ENCODE measurements at regions not wholly inside any gene's neighbourhood (a gene's known extent, or its start where the extent isn't known, plus 50 kb on each side); places are given as distances from the start of the nearest gene placed in this dataset.

- BruUV-seq (replicated peaks): no TSS peak
- Histone ChIP-seq H3K9ac (ENCODE audit: low read length) (no peak overlapping the region), H3F3A (ENCODE audit: low read length, unreplicated experiment) (no peaks in the 10 kb centered on the region), H4K20me1 (ENCODE audit: low read length) (no peaks in the 10 kb centered on the region), H3K9me3 (ENCODE audit: low read length) (no peaks in the 10 kb centered on the region), H2AFZ (ENCODE audit: low read length) (no peak overlapping the region), H3K9me2 (replicated peaks; ENCODE audit: low read length) (no peaks in the 10 kb centered on the region), H3K27me3 (ENCODE audit: low read length) (no peaks in the 10 kb centered on the region), H3K79me2 (ENCODE audit: low read length) (no peaks in the 10 kb centered on the region), H3K4me1 (ENCODE audit: insufficient read depth, low read length) (no peaks in the 10 kb centered on the region), H3K4me3 (ENCODE audit: low read length) (no peak overlapping the region), H3K4me2 (ENCODE audit: low read length) (no peak overlapping the region), H3K27ac (ENCODE audit: low read length) (no peak overlapping the region), H3K36me3 (ENCODE audit: low read depth, low read length) (no peaks in the 10 kb centered on the region)
- ChIA-PET CTCF (no interaction called here), POLR2A (ENCODE audit: unreplicated experiment) (no interaction called here)
- ATAC-seq: no peak
- no peak for DNase-seq
- intact Hi-C loops (cut with micrococcal nuclease): no loop called here
- TF ChIP-seq CTCF (conservative IDR thresholded peaks at IDR 0.05; ENCODE audit: low read depth, low read length): no peak
Observed at GRCh38 chr17:27076814-27077213, 217.1 kb upstream of the WSB1 start.

- H3K27me3 ChIP-seq (ENCODE audit: low read length): no peaks in the 10 kb centered on the region
- ChIA-PET POLR2A (ENCODE audit: unreplicated experiment) (no interaction called here), CTCF (no interaction called here)
- no peak for DNase-seq
- H4K20me1 ChIP-seq (ENCODE audit: low read length): no peaks in the 10 kb centered on the region
- no peak overlapping the region for H2AFZ ChIP-seq (ENCODE audit: low read length)
- no peak for TF ChIP-seq EZH2phosphoT487 (IDR thresholded peaks at IDR 0.05; ENCODE audit: borderline replicate concordance, low read length)
- no peak for TF ChIP-seq EZH2 (IDR thresholded peaks at IDR 0.05; ENCODE audit: low read length, unreplicated experiment)
- no peak for TF ChIP-seq CTCF (conservative IDR thresholded peaks at IDR 0.05; ENCODE audit: low read depth, low read length)
- no peaks in the 10 kb centered on the region for H3K4me1 ChIP-seq (ENCODE audit: insufficient read depth, low read length)
- H3K79me2 ChIP-seq (ENCODE audit: low read length): no peaks in the 10 kb centered on the region
- no peaks in the 10 kb centered on the region for H3F3A ChIP-seq (ENCODE audit: low read length, unreplicated experiment)
- H3K27ac ChIP-seq (ENCODE audit: low read length): no peak overlapping the region
- H3K9me2 ChIP-seq (replicated peaks; ENCODE audit: low read length): no peaks in the 10 kb centered on the region
- H3K4me2 ChIP-seq (ENCODE audit: low read length): no peak overlapping the region
- no peak overlapping the region for H3K4me3 ChIP-seq (ENCODE audit: low read length)
- H3K9ac ChIP-seq (ENCODE audit: low read length): no peak overlapping the region
- intact Hi-C loops (cut with micrococcal nuclease): no loop called here
- no TSS peak for BruUV-seq (replicated peaks)
- ATAC-seq: no peak
- H3K9me3 ChIP-seq (ENCODE audit: low read length): no peaks in the 10 kb centered on the region
- H3K36me3 ChIP-seq (ENCODE audit: low read depth, low read length): no peaks in the 10 kb centered on the region
Observed at GRCh38 chr17:27078296-27078695, 215.6 kb upstream of the WSB1 start.

- POLR2A ChIA-PET (ENCODE audit: unreplicated experiment): no interaction called here
- Histone ChIP-seq H3K4me3 (ENCODE audit: low read length) (no peak overlapping the region), H3K9me3 (ENCODE audit: low read length) (no peaks in the 10 kb centered on the region), H3K4me1 (ENCODE audit: insufficient read depth, low read length) (no peaks in the 10 kb centered on the region), H3K9me2 (replicated peaks; ENCODE audit: low read length) (no peaks in the 10 kb centered on the region), H4K20me1 (ENCODE audit: low read length) (no peaks in the 10 kb centered on the region), H3K4me2 (ENCODE audit: low read length) (no peak overlapping the region), H3K79me2 (ENCODE audit: low read length) (no peaks in the 10 kb centered on the region), H3K9ac (ENCODE audit: low read length) (no peak overlapping the region), H3K27ac (ENCODE audit: low read length) (no peak overlapping the region), H3K27me3 (ENCODE audit: low read length) (no peaks in the 10 kb centered on the region), H3K36me3 (ENCODE audit: low read depth, low read length) (no peaks in the 10 kb centered on the region), H2AFZ (ENCODE audit: low read length) (no peak overlapping the region), H3F3A (ENCODE audit: low read length, unreplicated experiment) (no peaks in the 10 kb centered on the region)
- ATAC-seq (no peak), DNase-seq (no peak)
- intact Hi-C loops (cut with micrococcal nuclease): no loop called here
- CTCF ChIA-PET: no interaction called here
- TF ChIP-seq EZH2phosphoT487 (IDR thresholded peaks at IDR 0.05; ENCODE audit: borderline replicate concordance, low read length) (no peak), CTCF (conservative IDR thresholded peaks at IDR 0.05; ENCODE audit: low read depth, low read length) (no peak), EZH2 (IDR thresholded peaks at IDR 0.05; ENCODE audit: low read length, unreplicated experiment) (no peak)
- BruUV-seq (replicated peaks): no TSS peak
Observed at GRCh38 chr17:27079660-27080059, 214.3 kb upstream of the WSB1 start.
